Astrocyte of the spinal cord (primary cell): ENCODE measurements at regions not wholly inside any gene's neighbourhood (a gene's known extent, or its start where the extent isn't known, plus 50 kb on each side); places are given as distances from the start of the nearest gene placed in this dataset.

Experiments used
- DNase-seq: peaks from one replicate; pipeline ENCODE4 v3.0.0; 2011; ENCODE audit warnings: low read depth, low spot score
- H3K4me3 ChIP-seq: 2 replicates; pipeline ENCODE4 v1.5.1; 2011; ENCODE audit warnings: low read depth, mild to moderate bottlenecking, low read length, moderate library complexity
- CTCF ChIP-seq: IDR thresholded peaks from 2 replicates; pipeline ENCODE4 v1.5.1; 2012; ENCODE audit warnings: low read depth, mild to moderate bottlenecking, low read length, inconsistent platforms
- in situ Hi-C: cut with HindIII; loops from 2 replicates; pipeline ENCODE4 v1.10.0; 2017; ENCODE audit warnings: low sequenced_read_pairs

DNA sequence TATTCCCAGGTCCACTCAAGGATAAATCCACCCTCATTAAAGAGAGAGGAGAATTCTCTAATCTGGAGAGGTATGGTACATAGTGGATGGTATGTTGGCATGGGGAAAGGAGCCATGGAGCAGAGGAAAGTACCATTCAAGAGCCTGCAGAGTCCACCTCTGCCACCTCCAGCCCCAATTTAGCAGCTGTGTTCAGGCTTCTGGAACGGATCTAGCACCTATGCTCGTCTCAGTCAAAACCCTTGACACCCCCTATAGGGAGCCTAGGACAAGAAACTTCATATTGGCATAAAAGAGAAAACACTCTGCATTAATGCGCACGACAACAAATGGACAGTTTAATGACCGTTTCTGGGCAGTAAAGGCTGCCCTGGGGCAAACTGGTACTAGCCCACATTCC, 161.1 kb upstream of the FAM78B start:
- in situ Hi-C loops = no loop called here
- no peak for TF ChIP-seq CTCF
- DNase-seq = no peak
- no peak overlapping the region for H3K4me3 ChIP-seq

GRCh38 chr1:166328956-166329355, 162.2 kb upstream of the FAM78B start:
- in situ Hi-C loops = no loop called here
- H3K4me3 ChIP-seq = no peak overlapping the region
- TF ChIP-seq CTCF = no peak
- no peak for DNase-seq

- no peak for DNase-seq
- no peak overlapping the region for H3K4me3 ChIP-seq
- no peak for TF ChIP-seq CTCF
- in situ Hi-C loops = no loop called here
Observed at GRCh38 chr1:166330096-166330495, 163.3 kb upstream of the FAM78B start.

DNA sequence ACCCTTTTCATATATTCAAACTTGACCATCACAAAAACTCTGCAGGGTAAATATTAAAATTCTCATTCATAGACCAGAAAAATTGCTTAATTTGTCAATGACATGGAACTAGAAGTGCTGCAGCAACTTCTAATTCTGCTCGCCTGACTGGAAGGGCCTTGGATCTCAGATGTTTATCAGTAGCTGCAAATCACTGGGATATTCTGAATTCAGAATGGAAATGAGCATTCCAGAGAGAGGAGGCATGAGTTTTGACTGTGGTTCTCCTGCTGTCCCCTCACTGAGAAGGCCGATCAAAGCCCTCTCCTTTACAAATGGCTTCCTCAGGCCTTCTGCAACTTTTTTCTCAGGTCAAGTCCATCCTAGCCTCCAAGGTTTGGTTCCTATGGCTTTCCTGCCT, 171.3 kb upstream of the FAM78B start:
- TF ChIP-seq CTCF = no peak
- in situ Hi-C loops = no loop called here

DNA sequence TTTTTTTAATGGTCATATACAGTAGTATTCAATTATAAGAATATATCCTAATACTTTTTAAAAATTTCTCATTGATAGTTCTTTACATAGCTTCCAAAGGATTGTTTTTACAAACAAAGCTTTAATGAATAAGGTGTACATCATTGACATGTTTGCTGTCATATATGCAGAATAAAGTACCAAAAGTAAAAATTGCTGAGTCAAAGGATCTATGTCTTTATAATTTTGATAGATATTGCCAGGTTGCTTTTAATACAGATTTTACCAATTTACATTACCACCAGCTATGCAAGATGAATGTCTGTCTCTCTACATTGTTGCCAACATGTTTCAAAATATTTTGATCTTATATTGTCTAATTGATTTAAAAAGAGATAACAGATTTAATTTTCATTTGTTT, 173.9 kb upstream of the FAM78B start:
- no peak for TF ChIP-seq CTCF
- in situ Hi-C loops = no loop called here
- DNase-seq = no peak

More for the DNA sequence above, 171.3 kb upstream of the FAM78B start:
- H3K4me3 ChIP-seq = no peak overlapping the region
- no peak for DNase-seq

DNA sequence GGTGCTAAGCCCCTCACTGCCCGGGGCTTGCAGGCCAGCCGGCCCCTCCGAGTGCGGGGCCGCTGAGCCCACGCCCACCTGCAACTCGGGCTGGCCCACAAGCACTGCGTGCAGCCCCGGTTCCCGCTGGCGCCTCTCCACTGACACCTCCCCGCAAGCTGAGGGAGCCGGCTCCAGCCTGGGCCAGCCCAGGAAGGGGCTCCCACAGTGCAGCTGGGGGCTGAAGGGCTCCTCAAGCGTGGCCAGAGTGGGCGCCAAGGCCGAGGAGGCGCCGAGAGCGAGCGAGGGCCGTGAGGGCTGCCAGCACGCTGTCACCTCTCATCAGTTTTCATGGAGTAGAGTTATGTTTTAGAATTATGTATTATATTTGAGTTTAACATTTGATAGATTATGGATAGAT, 176.5 kb upstream of the FAM78B start:
- no peak for DNase-seq
- no peak for TF ChIP-seq CTCF
- in situ Hi-C loops = no loop called here
- no peak overlapping the region for H3K4me3 ChIP-seq

More for the DNA sequence above, 173.9 kb upstream of the FAM78B start:
- no peak overlapping the region for H3K4me3 ChIP-seq

DNA sequence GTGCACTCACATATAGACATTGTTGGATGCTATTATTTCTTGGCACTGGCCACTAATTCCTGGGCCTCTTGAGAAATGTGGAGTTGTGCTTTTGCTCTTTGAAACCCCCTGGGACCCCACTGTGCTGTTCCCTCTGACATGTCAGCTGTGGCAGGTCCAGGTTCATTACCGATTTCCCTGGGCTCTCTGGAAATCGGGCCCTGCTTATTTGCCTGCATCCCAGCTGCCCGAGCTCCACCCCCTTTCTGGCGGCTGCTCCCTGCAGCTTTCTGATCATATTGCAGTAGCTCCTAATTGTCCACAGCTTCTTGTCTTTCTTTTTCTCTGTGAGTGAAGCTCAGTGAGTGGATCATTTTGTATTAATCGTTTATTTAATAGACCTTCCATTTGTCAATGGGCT, 183.7 kb upstream of the FAM78B start:
- in situ Hi-C loops = no loop called here
- DNase-seq = no peak
- H3K4me3 ChIP-seq = no peak overlapping the region
- no peak for TF ChIP-seq CTCF
